ENCODE measurements at regions not wholly inside any gene's neighbourhood (a gene's known extent, or its start where the extent isn't known, plus 50 kb on each side); places are given as distances from the start of the nearest gene placed in this dataset.

- H3K27me3 ChIP-seq (ENCODE audit: control insufficient read depth, insufficient read depth, low read length): peaks cover 8% of the 10 kb centered on the region
- H3K4me1 ChIP-seq (ENCODE audit: control insufficient read depth, insufficient read depth, low read length): peaks cover 5% of the 10 kb centered on the region
- H3K36me3 ChIP-seq (ENCODE audit: control insufficient read depth, insufficient read depth, low read length): no peaks in the 10 kb centered on the region
- H3K4me3 ChIP-seq (ENCODE audit: low read length): peak overlapping the region; percentile 61
- H3K9me3 ChIP-seq (ENCODE audit: control insufficient read depth, low read length): no peaks in the 10 kb centered on the region
- peak overlapping the region; percentile 90 for H3K9ac ChIP-seq (ENCODE audit: low read length)
Observed at GRCh38 chr10:91162495-91163268, 57.8 kb upstream of the PCGF5 start.

DNA sequence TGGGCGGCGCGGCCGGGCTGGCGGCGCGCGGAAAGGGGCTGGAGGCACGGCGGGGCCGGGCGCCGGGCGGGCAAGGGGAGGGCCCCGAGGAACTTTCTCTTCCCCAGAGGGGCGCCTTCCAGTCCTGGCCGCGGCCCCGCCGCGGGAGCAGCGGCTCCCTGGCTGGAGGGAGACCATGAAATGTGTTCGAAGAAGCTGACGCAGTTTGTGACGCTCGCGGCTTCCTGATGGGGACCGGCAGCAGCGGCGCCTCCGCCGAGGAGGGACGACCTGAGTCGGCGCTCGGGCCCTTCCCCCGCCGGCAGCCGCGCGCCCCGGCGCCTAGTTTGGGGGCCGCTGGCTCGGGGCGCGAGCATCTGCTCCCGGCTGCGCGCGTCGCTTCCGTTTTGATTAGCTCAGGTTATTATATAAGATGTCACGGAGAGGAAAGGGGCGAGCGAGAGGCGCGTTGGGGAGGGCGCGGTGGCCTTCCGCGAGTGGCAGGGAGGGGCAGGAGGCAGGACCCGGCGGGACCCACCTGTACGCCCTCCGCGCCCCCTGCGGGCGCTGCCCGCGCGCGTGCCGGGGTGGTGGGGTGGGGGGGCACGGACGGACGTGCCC is 57.1 kb upstream of the PCGF5 start:
- Histone ChIP-seq H3K4me1 (ENCODE audit: control insufficient read depth, insufficient read depth, low read length) (peaks cover 5% of the 10 kb centered on the region), H3K36me3 (ENCODE audit: control insufficient read depth, insufficient read depth, low read length) (no peaks in the 10 kb centered on the region), H3K9ac (ENCODE audit: low read length) (peak overlapping the region; percentile 90), H3K9me3 (ENCODE audit: control insufficient read depth, low read length) (no peaks in the 10 kb centered on the region), H3K4me3 (ENCODE audit: low read length) (peak overlapping the region; percentile 61), H3K27me3 (ENCODE audit: control insufficient read depth, insufficient read depth, low read length) (peaks cover 8% of the 10 kb centered on the region)

DNA sequence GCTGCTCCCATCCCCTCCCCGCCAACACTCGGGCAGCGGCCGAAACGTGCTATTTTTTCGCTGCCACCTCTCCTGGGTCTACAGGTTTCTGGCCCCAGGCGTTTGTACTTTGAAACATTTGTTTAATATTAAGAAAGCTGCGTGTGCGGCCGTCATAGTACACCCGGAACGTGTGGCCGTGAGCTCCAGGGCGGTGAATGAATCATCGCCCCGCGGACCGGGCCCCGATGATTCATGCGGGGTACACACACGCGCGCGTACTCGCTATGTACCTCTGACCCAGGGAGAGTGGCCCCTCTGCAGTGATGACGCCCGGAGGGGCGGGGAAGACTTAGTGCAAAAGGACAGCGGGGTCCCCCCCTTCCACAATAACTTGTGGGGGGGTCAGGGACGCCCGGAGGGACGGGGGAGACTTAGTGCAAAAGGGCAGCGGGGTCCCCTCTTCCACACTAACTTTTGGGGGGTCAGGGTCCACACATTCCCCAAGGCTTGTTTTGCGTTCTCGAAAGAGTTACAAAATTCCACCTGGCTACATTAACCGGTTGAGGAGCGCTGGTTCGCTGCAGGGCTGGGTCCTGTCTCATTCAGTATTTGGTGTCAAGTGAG is 56.5 kb upstream of the PCGF5 start:
- peak overlapping the region; percentile 90 for H3K9ac ChIP-seq (ENCODE audit: low read length)
- peak overlapping the region; percentile 61 for H3K4me3 ChIP-seq (ENCODE audit: low read length)

DNA sequence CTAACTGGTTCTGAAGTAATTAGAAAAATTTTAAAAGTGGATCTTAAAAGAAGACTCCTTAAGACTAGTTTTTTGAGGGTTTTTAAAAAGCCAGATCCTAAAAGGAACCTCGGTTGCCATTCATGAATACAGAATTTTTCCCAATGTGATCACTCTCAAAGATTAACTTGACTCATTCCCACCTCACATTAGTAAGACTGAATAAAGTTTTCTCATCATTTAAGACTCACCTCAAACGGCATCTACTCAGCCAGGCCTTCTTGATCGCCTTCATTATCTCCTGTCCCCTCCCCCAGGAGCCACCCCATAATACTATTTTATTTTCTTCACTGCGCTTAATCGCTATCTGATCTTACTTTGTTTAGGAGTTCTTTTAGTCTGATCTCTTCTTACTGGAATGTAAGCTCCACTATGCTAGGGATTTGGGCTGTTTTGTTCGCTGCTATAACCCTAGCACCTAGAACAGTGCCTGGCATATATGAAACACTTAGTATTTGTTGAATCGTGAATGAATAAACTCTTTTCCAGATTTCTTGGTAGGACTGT is 55.9 kb upstream of the PCGF5 start:
- Histone ChIP-seq H3K4me3 (ENCODE audit: low read length) (no peak overlapping the region), H3K27me3 (ENCODE audit: control insufficient read depth, insufficient read depth, low read length) (peaks cover 8% of the 10 kb centered on the region), H3K4me1 (ENCODE audit: control insufficient read depth, insufficient read depth, low read length) (peaks cover 5% of the 10 kb centered on the region), H3K9me3 (ENCODE audit: control insufficient read depth, low read length) (no peaks in the 10 kb centered on the region), H3K9ac (ENCODE audit: low read length) (peak overlapping the region; percentile 90), H3K36me3 (ENCODE audit: control insufficient read depth, insufficient read depth, low read length) (no peaks in the 10 kb centered on the region)

More for the DNA sequence above, 56.5 kb upstream of the PCGF5 start:
- Histone ChIP-seq H3K36me3 (ENCODE audit: control insufficient read depth, insufficient read depth, low read length) (no peaks in the 10 kb centered on the region), H3K27me3 (ENCODE audit: control insufficient read depth, insufficient read depth, low read length) (peaks cover 8% of the 10 kb centered on the region), H3K4me1 (ENCODE audit: control insufficient read depth, insufficient read depth, low read length) (peaks cover 5% of the 10 kb centered on the region), H3K9me3 (ENCODE audit: control insufficient read depth, low read length) (no peaks in the 10 kb centered on the region)

GRCh38 chr10:91167406-91167805 is 53.1 kb upstream of the PCGF5 start:
- Histone ChIP-seq H3K4me1 (ENCODE audit: control insufficient read depth, insufficient read depth, low read length) (peaks cover 5% of the 10 kb centered on the region), H3K36me3 (ENCODE audit: control insufficient read depth, insufficient read depth, low read length) (no peaks in the 10 kb centered on the region), H3K27me3 (ENCODE audit: control insufficient read depth, insufficient read depth, low read length) (no peaks in the 10 kb centered on the region), H3K9me3 (ENCODE audit: control insufficient read depth, low read length) (no peaks in the 10 kb centered on the region), H3K4me3 (ENCODE audit: low read length) (no peak overlapping the region), H3K9ac (ENCODE audit: low read length) (no peak overlapping the region)

DNA sequence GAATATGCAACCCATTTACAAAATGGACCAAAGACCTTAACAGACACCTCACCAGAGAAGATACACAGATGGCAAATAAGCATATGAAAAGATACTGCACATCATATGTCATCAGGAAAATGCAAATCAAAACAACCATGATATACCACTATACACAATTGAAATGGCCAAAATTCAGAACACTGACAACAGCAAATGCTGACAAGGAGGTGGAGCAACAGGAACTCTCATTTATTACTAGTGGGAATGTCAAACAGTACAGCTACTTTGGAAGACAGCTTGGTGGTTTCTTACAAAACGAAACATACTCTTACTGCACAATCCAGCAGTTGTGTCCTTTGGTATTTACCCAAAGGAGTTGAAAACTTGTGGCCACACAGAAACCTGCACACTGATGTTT is 50.0 kb upstream of the PCGF5 start:
- no peaks in the 10 kb centered on the region for H3K9me3 ChIP-seq (ENCODE audit: control insufficient read depth, low read length)
- H3K9ac ChIP-seq (ENCODE audit: low read length): no peak overlapping the region
- no peaks in the 10 kb centered on the region for H3K36me3 ChIP-seq (ENCODE audit: control insufficient read depth, insufficient read depth, low read length)
- H3K4me1 ChIP-seq (ENCODE audit: control insufficient read depth, insufficient read depth, low read length): no peaks in the 10 kb centered on the region
- H3K4me3 ChIP-seq (ENCODE audit: low read length): no peak overlapping the region
- no peaks in the 10 kb centered on the region for H3K27me3 ChIP-seq (ENCODE audit: control insufficient read depth, insufficient read depth, low read length)
